ENCODE measurements at regions not wholly inside any gene's neighbourhood (a gene's known extent, or its start where the extent isn't known, plus 50 kb on each side); places are given as distances from the start of the nearest gene placed in this dataset.
A peak's percentile ranks its signal among the peaks of the same experiment; 100 is the strongest.

DNA sequence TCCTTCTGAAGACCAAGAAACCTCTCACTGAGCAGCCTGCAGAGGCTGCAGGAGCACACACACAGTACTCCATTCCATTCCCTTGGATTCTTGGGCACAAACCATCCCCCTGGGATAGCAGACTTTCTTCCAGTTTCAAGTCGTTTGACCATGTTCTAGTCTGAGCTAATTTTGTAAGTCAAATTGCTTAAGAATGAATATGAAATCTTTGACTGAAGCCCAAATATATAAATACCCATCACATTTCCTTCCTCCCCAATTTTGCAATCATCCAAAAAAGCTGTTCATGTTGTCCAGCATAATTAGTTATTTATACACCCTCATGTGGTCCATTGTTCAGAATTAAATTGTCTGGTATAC is 231.2 kb upstream of the TPRG1 start:
- DNase-seq (ENCODE audit: low read depth), result no peak

DNA sequence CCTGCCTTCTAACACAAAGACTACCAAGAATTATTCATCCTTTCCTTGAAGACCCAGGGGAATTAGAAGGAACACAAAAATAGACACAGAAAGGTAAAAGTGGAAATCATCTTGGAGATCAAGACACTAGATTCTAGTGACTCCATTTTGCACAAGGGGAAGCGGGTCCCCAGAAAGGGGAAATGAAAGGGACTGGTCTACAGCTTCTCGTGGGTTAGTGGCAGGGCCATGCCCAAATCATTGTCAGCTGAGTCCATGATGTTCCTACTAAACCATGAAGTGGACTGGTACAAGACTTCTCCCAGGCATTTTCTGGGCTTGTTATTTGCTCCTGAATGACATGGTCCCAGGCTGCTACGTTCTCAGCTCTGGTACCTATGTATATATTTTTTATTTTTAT is 230.7 kb upstream of the TPRG1 start:
- no peak for DNase-seq (ENCODE audit: low read depth)

DNA sequence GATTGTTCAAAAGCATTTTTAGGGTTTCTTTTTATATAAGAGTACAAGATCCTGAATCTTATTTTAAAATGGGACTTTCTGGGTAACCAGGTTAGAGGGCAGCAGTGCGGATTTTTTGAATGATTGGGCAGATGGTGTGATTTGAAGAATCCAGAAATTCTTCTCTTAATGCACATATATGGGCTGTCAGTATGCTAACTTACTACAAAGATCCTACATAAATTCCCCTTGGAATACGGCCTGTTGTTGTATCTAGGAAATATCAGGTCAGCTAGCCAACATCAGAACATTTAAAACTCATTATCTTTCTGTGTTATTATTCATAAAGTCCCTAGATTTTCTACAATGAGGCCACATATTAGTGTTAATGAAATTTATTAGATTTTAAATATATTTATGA is 229.6 kb upstream of the TPRG1 start:
- no peak for DNase-seq (ENCODE audit: low read depth)

DNA sequence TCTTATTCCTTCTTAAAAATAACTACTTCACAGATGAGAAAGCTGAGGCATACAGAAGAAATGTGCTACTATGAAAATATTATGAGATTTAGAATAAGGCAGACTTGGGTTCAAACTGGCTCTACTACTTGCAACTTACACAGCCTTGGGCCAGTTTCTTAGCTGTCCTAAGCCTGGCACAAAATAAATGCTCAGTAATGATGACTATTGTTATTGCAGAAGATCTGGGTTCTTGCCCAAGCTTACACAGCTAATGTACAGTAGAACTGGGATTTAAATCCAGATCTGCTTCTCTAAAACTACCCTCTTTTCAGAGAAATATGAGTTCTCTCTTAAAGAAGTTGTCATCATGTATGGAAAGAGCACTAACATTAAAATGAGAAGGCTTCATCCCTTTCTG is 228.2 kb upstream of the TPRG1 start:
- no peak for DNase-seq (ENCODE audit: low read depth)

DNA sequence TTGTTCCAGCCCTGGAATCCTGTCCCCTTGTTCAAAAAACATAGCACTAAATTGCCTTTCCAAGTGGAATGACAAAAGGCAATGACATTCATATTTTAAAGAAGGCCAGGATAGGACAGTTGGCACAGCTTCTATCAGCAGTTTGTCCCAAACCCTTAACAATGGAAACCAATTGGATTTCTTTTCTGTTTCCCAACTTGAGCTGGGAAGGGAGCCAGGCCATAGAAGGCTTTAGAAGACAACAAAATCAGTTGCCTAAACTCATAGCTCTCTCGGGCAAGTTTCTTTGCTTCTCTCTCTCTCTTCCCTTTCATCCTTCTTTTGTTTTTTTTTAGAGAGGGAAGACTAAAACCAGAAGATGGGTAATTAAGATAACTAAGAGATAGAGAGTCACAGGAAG is 227.7 kb upstream of the TPRG1 start:
- no peak for DNase-seq (ENCODE audit: low read depth)

DNA sequence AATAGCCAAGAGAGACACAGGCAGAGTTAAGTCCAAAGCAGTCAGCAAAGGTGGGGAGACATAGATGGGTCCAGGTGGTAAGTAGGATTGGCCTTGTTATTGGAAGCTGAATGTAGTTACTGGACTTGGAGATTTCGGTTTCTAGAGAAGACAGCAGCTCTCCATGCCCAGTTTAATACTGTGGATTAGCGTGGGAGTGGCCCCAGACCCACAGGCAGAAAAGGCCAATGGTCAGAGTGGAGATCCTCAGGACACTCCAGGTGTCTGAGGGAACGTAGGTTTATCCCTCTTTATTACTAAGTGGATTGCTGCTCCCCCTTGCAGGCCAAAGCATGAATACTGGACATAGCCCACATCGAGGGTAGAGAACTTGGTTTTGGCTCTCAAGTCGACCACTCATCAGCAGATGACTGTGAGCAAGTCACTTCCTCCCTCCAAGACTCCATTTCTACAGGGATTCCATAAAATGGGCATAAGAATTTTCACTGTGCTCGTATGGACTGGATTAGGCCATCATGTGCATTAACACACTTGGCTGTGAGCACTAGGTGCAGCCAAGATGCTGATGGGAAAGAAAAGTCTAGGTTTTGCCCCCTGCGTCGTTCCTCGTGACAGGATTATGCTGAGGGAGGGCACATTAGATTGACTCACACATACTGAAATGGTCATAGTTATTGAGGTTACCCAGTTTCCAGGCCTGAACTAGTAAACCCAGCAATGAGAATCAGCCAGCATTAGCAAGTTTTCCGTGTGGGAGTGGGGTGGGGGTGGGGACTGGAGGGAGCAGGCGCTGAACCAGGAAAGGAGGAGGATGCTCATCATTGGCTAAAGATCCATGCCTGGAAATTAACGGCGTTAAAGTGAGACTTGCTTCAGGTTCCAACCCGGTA is 225.2 kb upstream of the TPRG1 start:
- peak; percentile 48 for DNase-seq (ENCODE audit: low read depth)

- peak; percentile 99 for DNase-seq (ENCODE audit: low read depth)
Measured at GRCh38 chr3:188947401-188948280, 224.1 kb upstream of the TPRG1 start.

DNA sequence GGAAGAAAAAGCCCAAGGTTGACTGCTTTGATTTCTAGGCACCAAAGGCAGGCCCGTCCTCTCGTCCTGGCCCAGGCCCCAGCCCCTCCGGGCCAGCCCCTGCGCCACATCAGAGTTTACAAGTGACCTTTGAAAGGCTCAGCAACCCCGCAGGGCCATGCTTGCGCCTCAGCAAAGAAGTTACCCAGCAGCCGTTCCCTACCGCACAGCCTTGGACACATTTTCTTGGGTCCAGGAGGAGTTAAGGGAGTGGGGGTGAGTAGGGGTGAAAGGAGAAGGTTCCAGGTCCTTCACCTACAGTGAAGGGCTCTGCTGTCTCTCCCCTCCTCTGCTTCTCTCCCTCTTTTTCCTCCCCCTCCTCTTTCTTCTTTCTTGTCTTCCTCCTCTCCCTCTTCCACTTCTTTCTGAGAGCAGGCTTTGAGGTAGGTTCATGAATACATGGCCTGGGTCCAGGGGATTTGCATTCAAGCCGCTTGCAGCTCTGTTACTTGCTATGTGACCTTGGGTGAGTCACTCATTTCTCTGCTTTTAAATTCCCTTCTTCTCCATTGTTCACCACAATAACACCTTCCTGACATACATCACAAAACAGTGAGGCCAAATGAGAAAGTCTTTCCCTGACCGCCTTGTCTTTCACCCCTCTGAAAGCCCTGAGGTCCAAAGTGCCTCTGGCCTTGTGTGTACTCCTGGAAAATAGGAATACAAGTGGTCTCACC is 223.3 kb upstream of the TPRG1 start:
- peak; percentile 94 for DNase-seq (ENCODE audit: low read depth)

GRCh38 chr3:188948997-188949389 is 222.8 kb upstream of the TPRG1 start:
- no peak for DNase-seq (ENCODE audit: low read depth)

GRCh38 chr3:188949456-188949855 is 222.3 kb upstream of the TPRG1 start:
- DNase-seq (ENCODE audit: low read depth), result no peak

- DNase-seq (ENCODE audit: low read depth), result no peak
Measured at GRCh38 chr3:188949996-188950395, 221.8 kb upstream of the TPRG1 start.

- peak; percentile 96 for DNase-seq (ENCODE audit: low read depth)
Measured at GRCh38 chr3:188950832-188951489, 220.8 kb upstream of the TPRG1 start.

DNA sequence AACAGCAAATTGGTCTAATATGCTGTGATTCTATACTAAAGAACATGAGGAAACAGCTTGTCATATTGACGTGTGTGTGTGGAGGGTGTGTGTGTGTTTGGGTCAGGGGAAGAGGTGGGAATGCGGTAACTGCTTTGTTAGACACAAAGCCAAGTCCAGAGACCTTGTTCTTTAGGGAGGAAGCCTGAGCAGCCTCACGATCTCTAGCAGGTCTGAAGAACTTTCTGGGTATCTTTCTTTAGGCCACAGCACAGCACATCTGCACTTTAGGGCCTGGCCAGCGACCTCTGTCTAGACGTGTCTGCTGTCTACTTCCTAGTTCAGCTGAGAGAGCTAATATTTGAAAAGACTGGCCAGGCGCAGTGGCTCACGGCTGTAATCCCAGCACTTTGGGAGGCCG is 220.0 kb upstream of the TPRG1 start:
- DNase-seq (ENCODE audit: low read depth), result no peak

DNA sequence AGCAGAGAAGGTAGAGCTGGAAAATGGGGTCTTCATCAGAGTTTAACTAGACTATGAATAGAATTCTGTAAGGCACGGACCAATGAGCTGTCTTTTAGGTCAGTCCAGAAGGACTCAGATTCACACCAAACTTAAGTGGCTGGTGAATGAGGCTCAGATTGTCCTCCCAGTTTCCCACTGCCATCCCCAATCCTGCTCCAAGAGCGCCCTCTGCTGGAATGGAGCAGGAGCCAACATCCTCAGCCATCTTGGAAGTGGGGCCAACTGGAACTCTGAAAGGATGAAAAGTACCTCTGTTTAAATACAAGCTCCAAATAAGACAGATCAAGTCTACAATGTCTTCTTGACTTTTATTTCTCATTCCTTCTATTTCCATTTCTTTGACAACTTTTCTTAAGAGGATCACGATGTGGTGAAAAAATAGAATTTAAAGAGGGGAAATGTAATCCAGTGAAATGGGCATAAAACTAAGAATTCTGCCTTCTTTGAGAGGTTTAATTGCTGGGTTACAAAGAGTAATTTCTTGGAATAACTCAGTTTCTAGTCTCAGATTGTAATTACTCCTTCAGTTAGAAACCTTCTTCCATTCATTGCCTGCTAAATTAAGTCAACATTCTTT is 217.1 kb upstream of the TPRG1 start:
- peak; percentile 89 for DNase-seq (ENCODE audit: low read depth)

DNA sequence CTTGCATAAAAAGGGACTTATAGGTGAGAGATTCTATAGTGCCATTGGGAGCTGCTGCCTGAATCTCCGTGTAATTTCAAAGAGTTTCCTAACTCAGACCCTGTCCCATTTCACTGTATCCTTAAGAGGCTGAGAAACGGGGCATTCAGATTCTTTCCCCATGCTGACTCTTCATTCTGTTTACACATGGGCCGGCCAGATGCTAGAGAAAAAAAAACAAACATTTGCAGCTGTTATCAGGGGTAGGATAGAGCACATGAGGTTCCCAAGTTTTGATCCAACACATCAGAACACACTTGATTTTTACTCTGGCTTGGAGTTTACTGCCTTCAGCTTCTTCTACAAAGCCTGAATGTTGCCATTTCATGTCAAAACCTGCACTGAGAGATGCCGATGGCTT is 215.9 kb upstream of the TPRG1 start:
- DNase-seq (ENCODE audit: low read depth), result peak; percentile 89

- peak; percentile 80 for DNase-seq (ENCODE audit: low read depth)
Measured at GRCh38 chr3:188956839-188957489, 214.8 kb upstream of the TPRG1 start.

DNA sequence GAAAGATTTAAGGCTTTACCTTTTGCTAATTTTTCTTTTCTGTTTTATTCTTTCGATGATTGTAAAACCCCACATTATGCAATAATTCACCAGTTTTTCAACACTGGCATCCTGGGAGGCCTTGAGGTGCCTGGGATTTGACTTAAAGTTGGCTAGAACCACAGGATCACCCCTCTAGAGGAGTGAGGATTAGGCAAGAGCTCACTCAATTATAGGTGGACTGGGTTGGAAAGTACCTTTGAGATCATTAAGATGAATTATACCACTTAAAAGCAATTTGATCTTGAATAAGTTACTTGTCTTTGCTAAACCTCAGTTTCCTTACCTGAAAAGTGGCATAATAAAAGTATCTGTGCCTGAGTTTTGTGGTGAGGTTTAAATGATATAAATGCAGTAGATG is 212.8 kb upstream of the TPRG1 start:
- DNase-seq (ENCODE audit: low read depth), result no peak

GRCh38 chr3:188962253-188963247 is 209.2 kb upstream of the TPRG1 start:
- DNase-seq (ENCODE audit: low read depth), result no peak

GRCh38 chr3:188964957-188965356 is 206.8 kb upstream of the TPRG1 start:
- no peak for DNase-seq (ENCODE audit: low read depth)

Measured in LHCN-M2 (cell line).